Activated naive CD8-positive, alpha-beta T cell treated with anti-CD3 and anti-CD28 coated beads, Interleukin-2, amount 50 U/mL, for 24 hours (primary cell): ENCODE measurements at regions not wholly inside any gene's neighbourhood (a gene's known extent, or its start where the extent isn't known, plus 50 kb on each side); places are given as distances from the start of the nearest gene placed in this dataset.

Source experiments
- ATAC-seq: fragments of 150-1000 bp; cut with Tn5 transposase; one replicate; pipeline ENCODE4 v1.10.0; 2021
- DNase-seq: peaks from one replicate; pipeline ENCODE4 v3.0.0; 2021
- H3K27ac Mint-ChIP-seq: one replicate; pipeline ENCODE4 v1.8.0; 2021; ENCODE audit warnings: mild to moderate bottlenecking, mixed read lengths
- H3K27me3 Mint-ChIP-seq: one replicate; pipeline ENCODE4 v1.8.0; 2021; ENCODE audit warnings: mixed read lengths
- H3K36me3 Mint-ChIP-seq: one replicate; pipeline ENCODE4 v1.8.0; 2021; ENCODE audit warnings: low read depth, mixed read lengths
- H3K4me1 Mint-ChIP-seq: one replicate; pipeline ENCODE4 v1.8.0; 2021; ENCODE audit warnings: mixed read lengths
- H3K4me3 Mint-ChIP-seq: one replicate; pipeline ENCODE4 v1.8.0; 2021; ENCODE audit warnings: mild to moderate bottlenecking, moderate library complexity, mixed read lengths
- H3K9me3 Mint-ChIP-seq: one replicate; pipeline ENCODE4 v1.8.0; 2021; ENCODE audit warnings: mixed read lengths

DNA sequence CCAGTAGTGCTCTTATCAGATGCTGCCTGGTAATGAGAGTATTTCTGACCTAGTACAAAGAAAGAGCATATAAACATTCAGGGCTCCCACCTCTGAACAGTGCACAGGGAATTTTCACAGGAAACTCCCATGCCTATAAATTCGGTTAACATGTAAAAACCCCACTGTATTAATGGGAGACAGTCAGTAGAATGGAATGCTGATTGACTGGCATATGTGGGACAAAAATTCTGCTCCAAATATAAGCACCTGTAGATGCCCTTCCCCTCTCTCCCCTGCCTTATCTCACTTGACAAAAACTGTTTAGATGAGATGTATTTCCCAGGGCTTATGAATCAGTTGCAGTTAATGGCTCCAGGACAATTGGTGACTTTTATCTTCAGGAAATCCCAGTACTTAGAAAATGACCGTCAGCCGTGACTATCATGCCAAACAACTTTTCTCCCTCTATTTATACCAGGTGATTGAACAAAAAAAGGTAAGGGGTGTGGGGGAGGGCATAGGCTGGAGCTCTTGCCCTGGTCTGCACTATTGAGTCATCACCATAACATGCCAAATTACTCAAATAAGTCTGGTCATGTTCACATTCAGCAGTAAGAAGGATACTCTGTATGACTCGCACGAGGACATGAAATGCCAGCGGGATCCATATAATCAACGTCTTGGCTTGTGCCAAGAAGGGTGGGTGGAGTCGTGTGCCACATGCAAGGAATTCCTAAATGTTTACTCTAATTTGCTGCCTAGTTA is 176.4 kb upstream of the BMP2 start:
- DNase-seq (no peak), ATAC-seq (no peak)
- H3K4me1 Mint-ChIP-seq, result no peaks in the 10 kb centered on the region
- H3K9me3 Mint-ChIP-seq, result peaks cover 4% of the 10 kb centered on the region
- no peaks in the 10 kb centered on the region for H3K27me3 Mint-ChIP-seq
- no peak overlapping the region for H3K27ac Mint-ChIP-seq
- H3K4me3 Mint-ChIP-seq, result no peak overlapping the region
- no peaks in the 10 kb centered on the region for H3K36me3 Mint-ChIP-seq

DNA sequence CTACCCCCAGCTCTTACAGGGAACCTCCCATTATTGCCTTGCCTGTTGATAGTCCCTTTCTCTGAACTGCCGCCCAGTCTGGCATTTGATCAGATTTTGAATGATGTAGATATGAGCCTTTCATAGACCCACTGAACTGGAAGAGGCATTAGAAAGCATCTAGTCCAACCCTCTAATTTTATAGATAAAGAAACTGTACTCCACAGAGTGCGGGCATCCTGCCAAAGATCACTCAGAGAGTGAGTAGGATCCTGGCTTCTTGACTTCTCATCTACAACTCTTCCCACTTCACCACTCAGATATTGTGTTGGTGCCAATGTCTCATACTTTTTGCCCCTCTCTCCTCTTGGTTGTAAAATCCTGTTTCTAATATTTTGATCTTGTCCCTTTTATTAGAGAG is 179.2 kb upstream of the BMP2 start:
- no peaks in the 10 kb centered on the region for H3K4me1 Mint-ChIP-seq
- H3K9me3 Mint-ChIP-seq, result peaks cover 4% of the 10 kb centered on the region
- H3K36me3 Mint-ChIP-seq, result no peaks in the 10 kb centered on the region
- no peaks in the 10 kb centered on the region for H3K27me3 Mint-ChIP-seq
- DNase-seq (no peak), ATAC-seq (no peak)
- no peak overlapping the region for H3K27ac Mint-ChIP-seq
- H3K4me3 Mint-ChIP-seq, result no peak overlapping the region

DNA sequence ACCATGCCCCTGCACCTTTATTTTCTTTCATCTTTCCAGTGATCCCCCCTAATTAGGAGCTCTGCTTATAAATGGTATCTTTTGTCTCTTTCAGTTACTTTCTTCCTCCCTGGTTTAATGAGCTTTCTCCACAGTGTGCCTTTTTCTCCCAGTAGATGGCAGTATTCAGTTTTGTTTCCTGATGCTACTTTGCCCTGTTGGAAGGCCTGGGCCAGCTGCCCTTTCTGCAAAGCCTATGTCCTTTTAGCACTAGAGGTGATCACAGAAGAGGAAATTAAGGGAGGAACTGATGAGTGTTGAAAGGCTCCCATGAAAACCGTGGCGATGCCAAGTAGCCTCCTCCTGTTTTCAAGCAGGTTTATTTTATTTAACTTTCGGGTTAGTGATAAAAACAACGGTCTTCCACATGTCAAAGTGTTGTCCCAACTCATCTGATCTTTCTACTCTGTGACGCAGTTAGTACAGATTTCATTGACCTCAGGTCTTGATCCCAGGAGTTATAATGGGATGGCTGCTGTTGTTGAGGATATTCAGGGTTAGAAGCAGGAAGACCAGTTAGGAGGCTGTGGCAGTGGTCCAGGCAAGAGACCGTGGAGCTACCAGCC is 184.2 kb upstream of the BMP2 start:
- ATAC-seq, result no peak
- no peaks in the 10 kb centered on the region for H3K36me3 Mint-ChIP-seq
- no peaks in the 10 kb centered on the region for H3K4me1 Mint-ChIP-seq
- H3K9me3 Mint-ChIP-seq, result peaks cover 6% of the 10 kb centered on the region
- no peak overlapping the region for H3K27ac Mint-ChIP-seq
- DNase-seq, result no peak
- no peaks in the 10 kb centered on the region for H3K27me3 Mint-ChIP-seq
- no peak overlapping the region for H3K4me3 Mint-ChIP-seq

DNA sequence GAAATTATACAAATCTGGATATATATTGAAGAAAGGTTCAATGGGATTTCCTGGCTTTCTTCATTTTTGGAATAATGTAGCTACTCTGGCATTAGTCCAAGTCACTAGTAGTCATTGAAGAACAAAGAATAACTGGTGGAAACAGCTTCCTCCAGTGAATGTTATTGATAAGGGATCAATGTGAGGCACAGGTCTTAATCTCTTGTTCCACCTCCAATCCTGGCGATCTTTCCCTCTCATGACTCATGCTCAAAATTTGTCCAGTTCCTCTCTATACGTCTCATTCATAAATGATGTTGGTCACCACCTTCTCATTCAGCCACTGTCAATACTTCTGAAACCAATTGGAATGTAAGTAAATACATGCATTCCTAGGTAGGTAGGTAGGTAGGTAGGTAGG is 185.0 kb upstream of the BMP2 start:
- DNase-seq (no peak), ATAC-seq (no peak)
- no peak overlapping the region for H3K27ac Mint-ChIP-seq
- H3K9me3 Mint-ChIP-seq, result peaks cover 6% of the 10 kb centered on the region
- H3K36me3 Mint-ChIP-seq, result no peaks in the 10 kb centered on the region
- no peaks in the 10 kb centered on the region for H3K4me1 Mint-ChIP-seq
- H3K27me3 Mint-ChIP-seq, result no peaks in the 10 kb centered on the region
- H3K4me3 Mint-ChIP-seq, result no peak overlapping the region

DNA sequence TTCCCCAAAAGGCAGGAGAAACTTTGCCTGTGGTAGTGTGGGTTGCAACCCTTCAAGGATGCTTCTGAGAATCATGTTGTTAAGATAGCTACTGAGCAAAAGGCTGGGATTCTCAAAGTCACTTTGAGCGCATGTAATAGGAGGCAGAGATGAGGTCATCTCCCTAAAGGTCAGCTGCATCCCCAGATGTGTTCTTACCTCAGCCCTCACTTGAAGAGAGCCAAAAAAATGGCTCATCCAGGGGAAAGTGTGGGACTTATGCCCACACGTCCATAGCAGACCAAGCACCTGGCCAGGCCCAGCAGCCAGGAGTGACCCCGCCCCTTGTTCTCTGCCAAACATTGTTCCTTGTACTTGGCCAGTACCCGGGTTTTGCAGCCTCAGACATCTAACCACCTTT is 187.0 kb upstream of the BMP2 start:
- no peak overlapping the region for H3K27ac Mint-ChIP-seq

DNA sequence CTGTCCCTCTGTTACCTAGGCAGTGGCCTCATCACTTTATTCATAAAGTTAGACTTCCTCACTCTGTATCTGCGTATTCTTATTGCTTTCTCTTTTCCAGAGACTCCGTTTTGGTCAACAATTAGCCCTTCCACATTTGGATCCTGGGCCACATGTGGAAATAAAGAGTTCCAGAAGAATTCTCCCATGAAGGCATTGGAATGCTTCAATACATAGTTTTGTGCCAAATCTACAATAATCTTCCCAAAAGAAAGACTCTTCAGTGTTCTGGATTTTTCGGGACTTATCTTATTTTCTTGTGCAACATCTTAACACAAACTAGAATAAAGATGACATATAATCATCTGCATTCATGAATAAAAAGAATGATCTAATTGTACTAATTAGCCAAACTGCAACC is 187.7 kb upstream of the BMP2 start:
- no peaks in the 10 kb centered on the region for H3K36me3 Mint-ChIP-seq
- no peaks in the 10 kb centered on the region for H3K4me1 Mint-ChIP-seq
- no peak for ATAC-seq
- peaks cover 6% of the 10 kb centered on the region for H3K9me3 Mint-ChIP-seq
- no peak overlapping the region for H3K27ac Mint-ChIP-seq
- DNase-seq, result no peak
- H3K4me3 Mint-ChIP-seq, result no peak overlapping the region
- H3K27me3 Mint-ChIP-seq, result no peaks in the 10 kb centered on the region

More for the DNA sequence above, 187.0 kb upstream of the BMP2 start:
- no peaks in the 10 kb centered on the region for H3K4me1 Mint-ChIP-seq
- H3K9me3 Mint-ChIP-seq, result peaks cover 6% of the 10 kb centered on the region
- no peak overlapping the region for H3K4me3 Mint-ChIP-seq
- no peak for DNase-seq
- no peaks in the 10 kb centered on the region for H3K36me3 Mint-ChIP-seq
- ATAC-seq, result no peak
- no peaks in the 10 kb centered on the region for H3K27me3 Mint-ChIP-seq

DNA sequence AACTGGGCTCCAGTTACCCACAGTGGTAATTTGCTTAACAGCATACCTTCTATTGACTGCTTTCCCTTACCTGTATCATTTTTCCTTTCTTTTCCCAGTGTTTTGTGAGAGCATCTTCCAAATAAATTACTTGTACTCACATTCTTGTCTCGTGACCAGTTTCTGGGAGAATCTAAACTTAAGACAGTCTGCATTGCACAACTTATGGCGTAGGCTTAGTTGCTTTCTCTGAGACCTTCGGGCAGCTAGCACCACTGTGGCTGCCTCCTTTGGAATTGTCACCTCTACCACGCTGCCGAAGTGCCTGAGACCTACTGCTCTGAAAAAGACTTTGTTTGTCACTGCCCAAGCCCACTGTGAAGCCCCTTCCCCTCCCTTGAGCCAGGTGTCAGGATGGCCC is 188.1 kb upstream of the BMP2 start:
- H3K4me3 Mint-ChIP-seq, result no peak overlapping the region
- DNase-seq (no peak), ATAC-seq (no peak)
- H3K27ac Mint-ChIP-seq, result no peak overlapping the region
- H3K36me3 Mint-ChIP-seq, result no peaks in the 10 kb centered on the region
- H3K27me3 Mint-ChIP-seq, result no peaks in the 10 kb centered on the region
- H3K4me1 Mint-ChIP-seq, result no peaks in the 10 kb centered on the region
- peaks cover 6% of the 10 kb centered on the region for H3K9me3 Mint-ChIP-seq

DNA sequence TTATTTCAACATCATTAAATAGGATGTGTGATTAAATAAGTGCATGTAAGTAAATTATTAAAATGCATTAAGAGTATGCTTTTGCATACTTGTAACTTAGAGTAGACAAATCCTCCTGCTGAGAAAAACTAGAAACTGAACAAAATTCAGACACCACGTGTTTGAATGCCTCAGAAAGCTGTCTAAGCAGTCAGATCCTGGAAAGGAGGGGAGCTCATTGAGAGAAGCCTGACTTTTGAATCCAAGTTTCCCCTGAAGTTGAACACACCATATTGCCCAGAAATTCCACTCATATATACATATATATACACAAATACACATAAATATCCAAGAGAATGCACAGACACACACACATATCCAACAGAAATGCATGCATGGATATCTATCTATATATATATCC is 190.0 kb upstream of the BMP2 start:
- ATAC-seq (no peak), DNase-seq (no peak)
- Mint-ChIP-seq H3K36me3 (no peaks in the 10 kb centered on the region), H3K27me3 (no peaks in the 10 kb centered on the region), H3K27ac (no peak overlapping the region), H3K4me1 (no peaks in the 10 kb centered on the region), H3K4me3 (no peak overlapping the region), H3K9me3 (peaks cover 6% of the 10 kb centered on the region)

DNA sequence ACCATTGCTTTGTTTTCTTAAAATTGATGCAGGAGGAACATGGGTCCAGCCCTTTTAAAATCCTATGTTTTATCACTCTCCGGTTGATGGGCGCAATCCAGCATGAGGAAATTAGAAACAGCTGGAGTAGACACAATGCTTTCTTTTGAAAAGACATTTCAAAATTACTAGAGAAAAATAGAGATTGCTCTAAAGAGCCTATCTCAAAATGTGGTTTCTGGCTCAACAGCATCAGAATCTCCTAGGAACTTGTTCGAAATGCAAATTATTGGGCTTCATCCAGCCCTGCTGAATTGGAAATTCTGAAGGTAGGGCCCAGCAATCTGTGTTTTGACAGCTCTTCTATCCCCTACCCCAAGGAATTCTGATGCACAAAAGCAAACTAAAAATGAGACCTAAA is 190.8 kb upstream of the BMP2 start:
- H3K27me3 Mint-ChIP-seq, result no peaks in the 10 kb centered on the region

DNA sequence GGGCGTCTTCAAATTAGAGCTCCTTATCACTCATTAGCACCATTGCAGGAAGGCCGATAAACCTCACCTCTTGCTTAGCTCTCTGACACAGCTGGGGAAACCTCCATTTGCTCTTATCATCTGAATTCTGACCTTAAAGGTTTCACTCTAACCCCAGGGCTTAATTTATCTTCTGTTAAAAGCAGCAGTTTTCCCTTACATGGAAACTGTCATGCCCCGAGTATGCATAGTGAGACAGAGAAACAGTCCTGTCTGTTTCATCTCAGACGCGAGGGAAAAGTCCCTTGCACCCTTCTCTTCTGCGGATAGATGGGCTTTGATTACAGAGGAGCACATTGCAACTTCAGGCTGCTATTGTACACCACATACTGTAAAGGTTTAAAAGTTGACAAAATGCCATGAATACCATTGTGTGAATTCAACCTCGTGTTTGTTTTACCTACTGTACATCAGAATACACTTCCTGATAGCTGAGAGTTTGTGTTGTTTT is 191.5 kb upstream of the BMP2 start:
- Mint-ChIP-seq H3K4me1 (no peaks in the 10 kb centered on the region), H3K27me3 (no peaks in the 10 kb centered on the region), H3K4me3 (no peak overlapping the region), H3K27ac (no peak overlapping the region), H3K36me3 (no peaks in the 10 kb centered on the region), H3K9me3 (peaks cover 6% of the 10 kb centered on the region)
- ATAC-seq, result no peak
- no peak for DNase-seq

More for the DNA sequence above, 190.8 kb upstream of the BMP2 start:
- Mint-ChIP-seq H3K9me3 (peaks cover 6% of the 10 kb centered on the region), H3K36me3 (no peaks in the 10 kb centered on the region), H3K4me1 (no peaks in the 10 kb centered on the region), H3K27ac (no peak overlapping the region), H3K4me3 (no peak overlapping the region)
- DNase-seq, result no peak
- ATAC-seq, result no peak

DNA sequence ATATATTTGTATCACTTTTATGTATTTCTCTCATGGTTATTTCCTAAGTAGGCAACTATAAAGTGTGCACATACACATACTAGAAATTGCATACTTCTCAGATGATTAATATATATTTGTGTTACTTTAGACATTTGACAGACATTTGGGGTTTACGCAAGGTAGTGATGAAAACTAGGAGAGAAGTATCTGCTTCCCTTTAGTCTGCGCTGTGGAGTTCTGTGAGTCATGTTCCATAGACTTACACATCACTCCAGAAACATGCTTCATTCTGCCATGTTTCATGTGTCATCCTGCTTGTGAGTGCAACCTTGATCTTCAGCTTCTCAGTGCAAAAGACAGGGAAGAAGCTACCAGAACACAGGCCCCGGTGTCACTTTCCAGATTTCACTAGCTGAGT is 200.7 kb upstream of the BMP2 start:
- Mint-ChIP-seq H3K27ac (no peak overlapping the region), H3K4me1 (no peaks in the 10 kb centered on the region), H3K36me3 (no peaks in the 10 kb centered on the region), H3K9me3 (no peaks in the 10 kb centered on the region), H3K4me3 (no peak overlapping the region), H3K27me3 (peaks cover 4% of the 10 kb centered on the region)
- ATAC-seq, result no peak
- DNase-seq, result no peak

DNA sequence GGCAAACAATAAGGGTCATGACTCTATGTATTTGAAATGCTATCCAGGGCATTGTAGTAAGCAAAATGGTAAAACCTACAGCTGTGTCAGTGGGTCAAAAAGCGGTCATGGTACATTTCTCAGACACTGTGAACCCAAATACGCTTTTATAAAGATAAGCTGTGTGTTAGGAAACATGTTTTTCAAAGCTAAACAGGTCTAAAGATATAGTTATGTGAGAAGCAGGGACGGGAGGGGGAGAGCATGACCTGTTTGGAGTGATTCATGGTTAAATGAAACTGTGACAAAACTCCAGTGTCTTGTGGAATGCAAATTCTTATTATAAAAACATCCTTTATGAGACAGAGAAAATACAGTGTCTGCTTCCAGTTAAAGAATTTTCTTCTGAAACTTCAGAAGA is 205.4 kb upstream of the BMP2 start:
- no peak for ATAC-seq
- DNase-seq, result no peak
- H3K4me1 Mint-ChIP-seq, result peaks cover 2% of the 10 kb centered on the region
- peaks cover 3% of the 10 kb centered on the region for H3K9me3 Mint-ChIP-seq
- no peak overlapping the region for H3K4me3 Mint-ChIP-seq
- H3K36me3 Mint-ChIP-seq, result no peaks in the 10 kb centered on the region
- no peak overlapping the region for H3K27ac Mint-ChIP-seq
- H3K27me3 Mint-ChIP-seq, result no peaks in the 10 kb centered on the region

DNA sequence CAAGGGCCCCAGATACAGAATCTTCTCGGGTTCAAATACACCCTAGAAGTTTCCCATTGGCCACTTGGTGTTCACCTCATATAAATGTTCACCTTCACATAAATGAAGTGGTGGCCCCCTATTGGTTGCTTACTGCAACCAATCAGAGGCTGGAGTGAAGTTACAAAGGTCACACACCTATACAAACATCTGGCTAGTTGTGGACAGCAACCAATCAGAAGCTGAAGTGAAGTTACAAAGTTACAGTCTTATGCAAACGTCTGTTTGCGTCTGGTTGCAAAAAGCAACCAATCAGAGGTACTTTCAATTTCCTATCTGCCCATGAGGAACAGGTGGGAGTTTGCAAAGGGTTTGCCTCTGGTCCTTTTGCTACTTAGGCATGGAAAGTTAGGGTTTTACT is 206.5 kb upstream of the BMP2 start:
- Mint-ChIP-seq H3K4me1 (peaks cover 2% of the 10 kb centered on the region), H3K36me3 (no peaks in the 10 kb centered on the region), H3K27ac (no peak overlapping the region), H3K27me3 (no peaks in the 10 kb centered on the region), H3K9me3 (peaks cover 3% of the 10 kb centered on the region), H3K4me3 (no peak overlapping the region)
- ATAC-seq (no peak), DNase-seq (no peak)

DNA sequence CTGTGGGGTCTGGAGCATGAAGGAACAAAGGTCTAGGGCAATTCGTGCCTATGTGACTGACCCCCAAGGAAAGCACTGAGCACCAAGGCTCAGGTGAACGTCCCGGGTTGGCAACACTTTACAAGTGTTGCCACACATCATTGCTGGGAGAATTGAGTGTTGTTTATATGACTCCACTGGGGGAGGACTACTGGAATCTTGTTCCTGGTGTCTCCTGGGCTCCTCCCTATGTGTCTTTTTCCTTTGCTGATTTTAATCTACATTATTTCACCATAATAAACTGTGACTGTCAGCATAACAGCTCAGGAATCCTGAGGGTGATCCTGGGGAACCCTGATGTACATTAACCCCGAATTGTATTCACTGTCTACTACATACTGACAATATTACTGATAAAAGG is 207.7 kb upstream of the BMP2 start:
- H3K36me3 Mint-ChIP-seq, result no peaks in the 10 kb centered on the region
- DNase-seq (no peak), ATAC-seq (no peak)
- H3K27me3 Mint-ChIP-seq, result no peaks in the 10 kb centered on the region
- no peak overlapping the region for H3K4me3 Mint-ChIP-seq
- H3K4me1 Mint-ChIP-seq, result peaks cover 2% of the 10 kb centered on the region
- H3K9me3 Mint-ChIP-seq, result peaks cover 3% of the 10 kb centered on the region
- no peak overlapping the region for H3K27ac Mint-ChIP-seq

DNA sequence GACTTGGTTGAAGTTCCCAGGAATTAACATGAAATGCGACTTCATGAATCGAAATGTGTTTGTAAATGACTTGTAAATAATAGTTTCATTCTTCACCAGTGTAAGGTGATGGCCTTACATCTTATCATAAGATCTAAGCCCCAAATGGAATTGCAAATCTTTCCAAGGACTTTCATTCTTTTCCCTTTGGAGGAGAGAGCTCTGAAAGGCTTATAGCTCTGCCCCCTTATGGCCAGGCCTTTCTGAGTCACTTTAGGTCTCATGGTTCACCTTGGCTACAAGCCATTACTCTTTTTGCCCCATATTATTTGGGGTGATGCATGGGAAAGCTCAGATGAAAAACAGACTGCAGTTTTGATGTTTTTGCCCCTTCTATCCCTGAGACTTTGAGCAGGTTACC is 209.1 kb upstream of the BMP2 start:
- H3K4me1 Mint-ChIP-seq, result peaks cover 2% of the 10 kb centered on the region
- H3K36me3 Mint-ChIP-seq, result no peaks in the 10 kb centered on the region
- ATAC-seq (no peak), DNase-seq (no peak)
- H3K27ac Mint-ChIP-seq, result no peak overlapping the region
- peaks cover 3% of the 10 kb centered on the region for H3K9me3 Mint-ChIP-seq
- no peak overlapping the region for H3K4me3 Mint-ChIP-seq
- H3K27me3 Mint-ChIP-seq, result no peaks in the 10 kb centered on the region
